Suppressor macrophage treated with lipopolysaccharide for 4 hours (primary cell): ENCODE measurements at regions not wholly inside any gene's neighbourhood (a gene's known extent, or its start where the extent isn't known, plus 50 kb on each side); places are given as distances from the start of the nearest gene placed in this dataset.
A peak's percentile ranks its signal among the peaks of the same experiment; 100 is the strongest.

Experiments
- DNase-seq: peaks from one replicate; pipeline ENCODE4 v3.0.0-alpha.2; 2020

DNA sequence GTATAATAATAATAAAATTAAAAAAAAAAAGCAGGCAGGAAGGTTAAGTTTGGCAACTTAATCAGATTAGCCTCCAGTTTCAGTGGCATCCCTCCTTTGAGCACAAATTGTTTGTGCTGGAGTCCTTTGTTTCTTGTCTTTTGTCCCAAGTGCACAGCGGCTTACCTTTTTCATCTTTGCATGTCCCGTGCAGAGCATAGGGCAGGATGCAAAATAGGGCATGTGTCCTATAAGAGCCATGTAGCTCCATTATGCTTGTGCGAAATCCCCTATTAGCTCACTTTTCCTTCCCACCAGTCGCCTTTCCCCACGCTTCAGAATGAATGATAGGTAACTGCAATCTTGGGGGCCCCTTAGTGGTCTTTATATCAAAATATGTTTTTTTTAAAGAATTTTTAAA, 216.8 kb downstream of the TSN start:
- no peak for DNase-seq

DNA sequence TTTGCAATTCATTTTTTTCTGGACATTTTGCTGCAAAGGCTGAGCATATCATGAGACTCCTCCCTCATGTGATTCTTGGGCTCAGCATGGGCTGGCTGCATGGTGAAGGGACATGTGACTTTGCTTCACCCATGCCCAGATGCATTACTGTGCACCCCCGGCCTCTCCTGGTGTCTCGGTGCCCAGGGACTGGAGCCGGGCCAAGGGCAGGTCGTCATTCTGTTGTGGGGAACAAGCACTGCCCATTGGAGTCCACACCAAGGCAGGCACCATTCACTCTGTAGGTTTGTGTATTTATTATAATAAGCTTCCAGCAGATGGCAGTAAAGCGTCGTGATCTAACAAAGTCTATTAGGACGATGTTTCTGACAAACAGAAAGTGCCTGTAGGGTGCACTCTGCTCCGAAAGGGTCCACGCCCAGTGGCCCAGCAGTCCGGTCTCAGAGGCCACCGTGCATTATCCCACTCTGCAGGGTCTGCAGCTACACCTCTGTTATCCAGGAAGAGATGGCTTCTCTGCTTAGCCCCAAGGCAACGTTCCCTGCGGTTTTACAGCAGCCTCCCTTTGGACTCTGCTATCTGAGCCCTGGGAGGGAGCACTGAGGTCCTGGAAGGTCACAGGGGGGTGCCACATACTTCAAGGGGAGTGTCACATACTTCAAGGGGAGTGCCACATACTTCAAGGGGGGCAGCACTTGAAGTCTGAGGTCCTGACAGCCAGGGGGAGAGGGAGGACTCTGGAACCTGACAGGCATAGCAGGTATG, 219.6 kb downstream of the TSN start:
- DNase-seq = peak; percentile 89

DNA sequence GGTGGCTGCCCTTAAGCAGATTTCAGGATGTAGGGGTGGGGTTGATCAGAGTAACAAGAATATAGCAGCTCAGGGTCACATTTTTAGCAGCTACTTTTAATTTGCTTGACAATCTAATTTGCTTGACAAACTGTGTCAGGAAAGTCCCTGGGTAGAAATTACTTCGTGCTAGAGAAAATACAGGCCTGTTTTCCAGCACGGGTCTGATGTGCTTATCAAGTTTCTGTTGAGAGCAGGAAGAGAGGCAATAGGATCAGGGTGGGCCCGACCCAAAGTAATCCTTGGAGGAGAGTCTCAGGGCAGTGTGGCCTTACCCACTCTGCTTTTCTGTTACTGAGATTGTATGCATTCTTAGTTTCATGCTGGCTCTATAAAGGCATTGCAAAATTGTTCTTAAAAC, 221.5 kb downstream of the TSN start:
- no peak for DNase-seq

DNA sequence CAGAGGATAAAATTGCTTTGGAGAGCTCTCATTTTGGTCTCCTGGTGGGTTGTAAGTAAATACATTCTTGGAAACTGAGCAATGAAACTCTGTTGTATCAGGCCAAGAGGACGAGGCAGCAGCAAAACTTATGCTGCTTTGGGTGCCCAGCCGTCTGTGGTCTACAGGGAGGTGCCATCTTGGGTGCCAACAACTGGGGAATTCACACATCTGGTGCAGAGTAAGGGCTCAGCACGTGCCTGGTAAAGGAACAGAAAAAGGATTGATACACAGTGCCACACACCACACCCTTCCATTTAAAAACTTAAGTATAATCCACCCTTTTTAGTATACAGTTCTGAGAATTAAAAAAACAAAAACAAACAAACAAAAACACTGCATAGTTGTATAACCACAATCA, 221.9 kb downstream of the TSN start:
- no peak for DNase-seq

- DNase-seq = no peak
Measured at GRCh38 chr2:121992700-121993099, 237.2 kb downstream of the TSN start.

- no peak for DNase-seq
Measured at GRCh38 chr2:121993682-121994081, 238.2 kb downstream of the TSN start.

GRCh38 chr2:121994238-121995206, 239.1 kb downstream of the TSN start:
- DNase-seq = no peak

DNA sequence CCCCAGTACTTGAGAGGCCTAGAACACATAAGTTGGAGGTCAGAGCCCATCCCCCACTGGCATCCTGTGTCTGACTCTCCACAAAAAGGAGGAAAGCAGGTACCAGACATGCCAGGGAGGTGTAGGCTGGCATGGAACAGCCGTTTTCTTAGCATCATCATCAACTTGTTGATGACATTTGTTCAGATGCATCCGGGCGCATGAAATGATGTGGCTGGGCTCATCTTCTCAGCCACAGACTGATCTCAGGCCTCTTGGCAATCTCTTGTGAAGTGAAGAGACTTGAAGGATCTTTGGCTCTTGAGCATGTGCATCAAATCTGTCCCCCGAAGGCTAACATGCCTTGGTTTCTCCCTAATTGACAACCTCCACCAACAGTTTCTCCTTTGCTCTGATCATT, 243.3 kb downstream of the TSN start:
- no peak for DNase-seq

GRCh38 chr2:121999264-121999663, 243.8 kb downstream of the TSN start:
- DNase-seq = no peak

GRCh38 chr2:122000556-122001340, 245.3 kb downstream of the TSN start:
- no peak for DNase-seq

DNA sequence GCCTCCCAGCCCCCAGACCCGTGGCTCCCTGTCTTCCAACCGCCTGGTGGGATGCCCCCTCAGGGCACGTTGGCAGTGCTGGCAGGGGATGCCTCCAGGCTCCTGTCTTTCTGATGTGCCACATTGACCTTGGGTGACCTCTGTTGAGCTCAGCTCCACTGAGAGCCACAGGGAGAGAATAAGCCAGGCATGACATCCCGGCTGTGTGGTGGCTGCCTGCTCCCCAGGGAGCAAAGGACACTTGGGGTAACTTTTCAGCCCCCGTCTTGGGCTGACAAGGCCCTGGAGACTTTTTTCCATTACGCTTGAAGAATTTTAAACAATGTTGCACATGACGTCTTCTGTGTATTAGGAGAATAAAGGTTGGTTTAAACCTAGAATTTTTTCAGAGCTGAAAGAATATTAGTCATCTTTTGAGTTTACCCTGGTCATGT, 246.0 kb downstream of the TSN start:
- no peak for DNase-seq

DNA sequence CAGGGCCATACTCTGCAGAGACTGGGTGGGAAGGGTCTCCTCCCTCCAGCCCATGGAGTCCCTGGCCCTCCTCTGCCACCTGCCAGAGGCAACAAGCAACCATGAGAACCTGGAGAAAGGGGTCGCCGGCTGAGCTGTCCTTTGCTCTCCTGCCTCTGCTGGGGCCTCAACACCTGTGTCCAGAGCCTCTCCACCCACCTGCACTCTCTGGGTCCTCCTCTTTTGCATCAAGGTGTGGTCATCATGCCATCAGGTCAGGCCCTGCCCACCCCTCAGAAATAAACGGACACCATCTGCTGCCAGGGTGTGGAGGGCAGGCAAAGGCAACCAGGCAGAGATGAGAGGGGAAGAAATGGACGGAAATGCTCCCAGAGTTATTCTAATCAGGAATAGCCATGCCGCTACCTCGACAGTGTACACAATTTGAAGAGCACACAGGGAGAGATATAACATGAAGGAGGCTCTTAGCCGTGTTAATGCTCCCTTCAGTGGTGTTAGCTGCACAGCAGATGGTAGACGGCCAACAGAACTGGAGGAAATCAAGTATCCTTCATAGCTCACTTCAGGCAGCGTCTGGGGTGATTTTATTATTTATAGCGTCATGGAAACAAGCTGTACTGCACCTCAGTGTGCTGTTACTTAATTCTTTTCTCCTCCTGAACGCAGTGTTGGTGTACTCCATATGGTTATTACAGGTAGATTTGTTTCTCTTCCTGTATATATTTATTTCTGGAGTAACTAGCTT, 247.9 kb downstream of the TSN start:
- DNase-seq = no peak

- no peak for DNase-seq
Measured at GRCh38 chr2:122007126-122007525, 251.7 kb downstream of the TSN start.

DNA sequence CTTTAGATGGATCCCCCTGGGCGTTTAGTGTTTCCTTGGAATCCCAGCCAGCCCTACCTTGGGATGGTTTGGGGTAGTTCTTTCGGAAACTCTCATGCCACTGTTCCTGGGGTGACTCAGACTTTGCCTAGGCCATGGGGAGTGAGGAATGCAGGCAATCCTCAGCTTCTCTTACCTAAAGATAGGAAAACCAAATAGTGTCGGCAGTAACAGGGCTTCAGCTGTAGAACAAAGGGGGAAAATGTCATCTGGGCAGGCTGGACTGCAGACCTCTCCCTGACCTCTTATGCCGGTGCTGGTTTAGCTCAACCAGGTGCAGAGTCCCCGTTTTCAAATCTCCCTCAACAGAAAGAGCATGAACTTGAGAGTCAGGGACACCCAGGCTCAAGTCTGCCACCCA, 252.1 kb downstream of the TSN start:
- DNase-seq = no peak

GRCh38 chr2:122009561-122009960, 254.1 kb downstream of the TSN start:
- DNase-seq = no peak

GRCh38 chr2:122011493-122012270, 256.2 kb downstream of the TSN start:
- DNase-seq = no peak

DNA sequence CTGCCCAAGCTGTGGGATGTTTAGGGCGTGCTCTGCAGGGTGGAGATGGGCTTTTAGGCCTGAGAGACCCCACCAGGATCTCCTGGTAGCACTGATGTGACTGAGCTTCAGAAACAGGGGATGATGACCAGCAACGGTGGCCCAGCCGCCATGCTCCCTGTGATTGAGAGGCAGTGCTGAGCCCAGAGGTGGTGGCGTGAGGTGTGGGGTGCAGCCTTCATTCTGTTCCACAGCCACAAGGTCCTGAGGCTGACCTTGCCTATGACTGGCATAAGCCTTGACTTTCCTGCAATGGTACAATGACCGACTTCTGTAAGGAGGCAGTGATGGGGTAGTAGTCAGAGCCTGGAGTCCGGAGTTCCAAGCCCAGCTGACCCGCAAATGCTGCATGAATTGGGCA, 263.3 kb downstream of the TSN start:
- DNase-seq = no peak

DNA sequence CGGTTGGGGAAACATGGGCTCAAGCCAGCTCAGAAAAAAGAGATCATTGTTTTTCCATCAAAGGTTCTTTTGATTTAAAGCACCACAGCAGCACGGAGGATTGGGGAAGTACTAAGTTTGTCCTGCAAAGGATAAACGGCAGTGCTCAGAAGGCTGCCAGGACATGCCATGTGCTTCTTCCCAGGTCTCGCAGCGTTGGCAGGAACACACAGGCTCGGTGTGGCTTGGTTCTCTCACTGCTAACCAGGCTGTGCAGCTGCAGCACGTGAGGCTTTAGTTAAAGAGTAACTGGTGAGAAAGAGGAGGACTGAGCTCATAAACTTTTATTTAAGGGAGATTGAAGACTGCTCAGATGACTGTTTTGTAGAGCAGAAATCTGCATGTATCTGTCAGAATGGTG, 264.3 kb downstream of the TSN start:
- DNase-seq = no peak

GRCh38 chr2:122020377-122020776, 264.9 kb downstream of the TSN start:
- no peak for DNase-seq

- DNase-seq = no peak
Measured at GRCh38 chr2:122021941-122022340, 266.5 kb downstream of the TSN start.

GRCh38 chr2:122022531-122022930, 267.1 kb downstream of the TSN start:
- DNase-seq = no peak
